SK-N-SH (cell line): ENCODE measurements at regions not wholly inside any gene's neighbourhood (a gene's known extent, or its start where the extent isn't known, plus 50 kb on each side); places are given as distances from the start of the nearest gene placed in this dataset.

Experiments used
- CTCF ChIA-PET: fragments of 300-600, 350-600 bp; formaldehyde crosslinking; extraction: SDS; loops from one replicate; lab custom pipeline; 2021; lab: Yijun Ruan, JAX
- POLR2A ChIA-PET: fragments of 350-600 bp; sonication (Branson Sonifier 250); formaldehyde crosslinking; extraction: SDS; loops from one replicate; lab custom pipeline; 2020; ENCODE audit warnings: antibody characterized with exemption, inconsistent platforms; lab: Yijun Ruan, JAX
- DNase-seq: peaks from one replicate; pipeline ENCODE4 v3.0.0; 2012
- H2AFZ ChIP-seq: fragments of 200-600 bp; sonication (generic); 2 replicates; pipeline ENCODE4 v1.8.1; 2016; ENCODE audit warnings: antibody characterized with exemption, mild to moderate bottlenecking, low read depth
- H3F3A ChIP-seq: fragments of 200-600 bp; sonication (generic); replicated peaks from 2 replicates; pipeline ENCODE3; 2016; ENCODE audit warnings: antibody characterized with exemption, mild to moderate bottlenecking; ENCODE audit not compliant: insufficient read depth
- H3K27ac ChIP-seq, 2 experiments: fragments of 200-500 bp in 1 of 2; fragments of 200-600 bp in 1 of 2; sonication (Bioruptor generic) in 1 of 2; sonication (generic), shearing (Covaris generic) in 1 of 2; 2 replicates each; pipeline versions ENCODE4 v1.5.1 to v1.6.1; 2014 to 2016; ENCODE audit warnings: low read depth in 2 of 2, inconsistent platforms in 1 of 2, low read length in 1 of 2, mild to moderate bottlenecking in 1 of 2, mixed read lengths in 1 of 2
- H3K27me3 ChIP-seq: fragments of 200-600 bp; sonication (generic), shearing (Covaris generic); 2 replicates; pipeline ENCODE4 v1.6.1; 2016; ENCODE audit warnings: mixed run types; ENCODE audit not compliant: insufficient read depth
- H3K36me3 ChIP-seq, 2 experiments: fragments of 200-500 bp in 1 of 2; fragments of 200-600 bp in 1 of 2; sonication (Bioruptor generic) in 1 of 2; sonication (generic) in 1 of 2; replicated peaks in 1 of 2; 2 replicates each; pipeline versions ENCODE3 to v1.5.1; 2014 to 2016; ENCODE audit warnings: low read length in 1 of 2, mild to moderate bottlenecking in 1 of 2; ENCODE audit not compliant: insufficient read depth in 2 of 2, control insufficient read depth in 1 of 2
- H3K4me1 ChIP-seq, 2 experiments: fragments of 200-500 bp in 1 of 2; fragments of 200-600 bp in 1 of 2; sonication (Bioruptor generic) in 1 of 2; sonication (generic), shearing (Covaris generic) in 1 of 2; 2 replicates each; pipeline versions ENCODE4 v1.5.1 to v1.6.1; 2014 to 2016; ENCODE audit warnings: low read depth in 1 of 2, low read length in 1 of 2, mixed run types in 1 of 2; ENCODE audit not compliant: insufficient read depth in 2 of 2, control insufficient read depth in 1 of 2
- H3K4me2 ChIP-seq: fragments of 200-600 bp; sonication (generic), shearing (Covaris generic); 2 replicates; pipeline ENCODE4 v1.6.1; 2017; ENCODE audit warnings: mixed run types
- H3K4me3 ChIP-seq, 2 experiments: fragments of 200-500 bp in 1 of 2; fragments of 200-600 bp in 1 of 2; sonication (Bioruptor generic) in 1 of 2; sonication (generic), shearing (Covaris generic) in 1 of 2; 2 replicates each; pipeline versions ENCODE4 v1.5.1 to v1.8.1; 2014 to 2016; ENCODE audit warnings: low read depth in 2 of 2, inconsistent platforms in 1 of 2, low read length in 1 of 2, mild to moderate bottlenecking in 1 of 2, mixed read lengths in 1 of 2, moderate library complexity in 1 of 2
- H3K79me2 ChIP-seq: fragments of 200-600 bp; sonication (generic); 2 replicates; pipeline ENCODE4 v1.8.1; 2017; ENCODE audit warnings: mild to moderate bottlenecking; ENCODE audit not compliant: insufficient read depth
- H3K9ac ChIP-seq: fragments of 200-600 bp; sonication (generic); 2 replicates; pipeline ENCODE4 v1.6.1; 2017; ENCODE audit warnings: mixed run types
- H3K9me2 ChIP-seq: fragments of 200-600 bp; sonication (generic); 2 replicates; pipeline ENCODE4 v1.6.1; 2017; ENCODE audit warnings: mixed run types
- H3K9me3 ChIP-seq: fragments of 200-600 bp; sonication (generic); 2 replicates; pipeline ENCODE4 v1.6.1; 2017; ENCODE audit warnings: mixed run types, mild to moderate bottlenecking, moderate library complexity
- H4K20me1 ChIP-seq: fragments of 200-600 bp; sonication (generic); 2 replicates; pipeline ENCODE4 v1.6.1; 2017; ENCODE audit warnings: mild to moderate bottlenecking, mixed run types; ENCODE audit not compliant: insufficient read depth
- EP300 ChIP-seq, 2 experiments: IDR thresholded peaks; 2 replicates each; pipeline versions ENCODE4 v1.4.0 to v1.6.1; 2012; ENCODE audit warnings: borderline replicate concordance in 1 of 2, low read depth in 1 of 2, low read length in 1 of 2
- EZH2phosphoT487 ChIP-seq: fragments of 200-600 bp; sonication (generic); IDR thresholded peaks from 2 replicates; pipeline ENCODE4 v1.6.1; 2017; ENCODE audit warnings: low read depth, mixed run types, mild to moderate bottlenecking, antibody characterized with exemption, moderate library complexity, borderline replicate concordance
- JUND ChIP-seq: IDR thresholded peaks from 2 replicates; pipeline ENCODE4 v1.4.0; 2012
- POLR2AphosphoS5 ChIP-seq: IDR thresholded peaks from 2 replicates; pipeline ENCODE4 v1.6.1; 2012; ENCODE audit warnings: low read depth, low read length
- SIN3A ChIP-seq: IDR thresholded peaks from 2 replicates; pipeline ENCODE4 v1.6.1; 2012; ENCODE audit warnings: low read depth, mild to moderate bottlenecking, low read length, moderate library complexity, borderline replicate concordance
- TEAD4 ChIP-seq: IDR thresholded peaks from 2 replicates; pipeline ENCODE4 v1.4.0; 2012; ENCODE audit warnings: mild to moderate bottlenecking, borderline replicate concordance; ENCODE audit not compliant: insufficient read depth
- WGBS: methylation state at CpG from one replicate; pipeline ENCODE4 v1.1.6; 2017; ENCODE audit warnings: low lambda C conversion rate; 5-methylcytosine and 5-hydroxymethylcytosine counted together
- TF ChIP-seq, protein P1 (sequence below): IDR thresholded peaks from 2 replicates; pipeline ENCODE4 v1.4.0; 2012; ENCODE audit warnings: low read depth
- TF ChIP-seq, protein P2 (sequence below): IDR thresholded peaks from 2 replicates; pipeline ENCODE4 v1.4.0; 2012; ENCODE audit warnings: low read depth, borderline replicate concordance
- TF ChIP-seq, protein P3 (sequence below): IDR thresholded peaks from 2 replicates; pipeline ENCODE4 v1.6.1; 2012; ENCODE audit warnings: mild to moderate bottlenecking, low read depth, low read length, moderate library complexity
- TF ChIP-seq, protein P4 (sequence below): fragments of 200-600 bp; sonication (generic); IDR thresholded peaks from 2 replicates; pipeline ENCODE4 v1.6.1; 2017; ENCODE audit warnings: antibody characterized with exemption, mild to moderate bottlenecking, moderate library complexity

DNA sequence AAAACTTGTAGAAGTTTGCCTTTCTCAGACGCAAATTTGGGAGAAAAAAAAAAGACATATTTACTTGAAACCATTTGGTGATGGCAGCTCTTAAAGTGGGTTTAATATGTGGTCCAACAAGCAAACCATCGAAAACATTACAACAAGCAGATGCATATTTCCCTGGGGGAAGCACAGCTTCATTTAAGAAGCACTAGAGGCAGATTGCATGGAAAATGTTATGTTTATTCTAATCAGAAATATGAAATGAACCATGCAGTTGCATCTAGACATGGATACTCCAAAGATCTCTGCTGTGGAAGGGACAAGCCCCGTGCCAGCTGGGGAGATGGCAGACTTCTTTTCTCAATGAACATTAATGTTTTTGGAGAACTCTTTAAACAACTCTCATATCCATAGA lies 57.4 kb upstream of the PARVA start:
- WGBS: 68% methylated on average over 3 of the region's 3 CpGs
- Histone ChIP-seq H3K9me2 (no peaks in the 10 kb centered on the region), H3K36me3 (peaks cover 0 to 8% of the 10 kb centered on the region in 2 experiments), H3K4me3 (no peak overlapping the region), H3K9ac (no peak overlapping the region), H4K20me1 (no peaks in the 10 kb centered on the region), H2AFZ (no peak overlapping the region), H3K9me3 (peaks cover 18% of the 10 kb centered on the region), H3K79me2 (no peaks in the 10 kb centered on the region), H3K4me1 (peaks cover 13 to 30% of the 10 kb centered on the region in 2 experiments; a peak in 3 of 4 replicates), H3K27me3 (no peaks in the 10 kb centered on the region), H3K4me2 (peak overlapping the region; percentile 39; the same call in 1 of the 2 replicates), H3F3A (peaks cover 13% of the 10 kb centered on the region), H3K27ac (peak overlapping the region; percentile 79 to 96; a peak in 3 of 4 replicates)
- TF ChIP-seq EP300 (IDR thresholded peaks at IDR 0.05; ENCODE audit: borderline replicate concordance in 1 of 2, low read depth in 1 of 2, low read length in 1 of 2): no peak
- TF ChIP-seq EZH2phosphoT487: no peak
- no peak for TF ChIP-seq SIN3A
- TF ChIP-seq, protein P1, sequence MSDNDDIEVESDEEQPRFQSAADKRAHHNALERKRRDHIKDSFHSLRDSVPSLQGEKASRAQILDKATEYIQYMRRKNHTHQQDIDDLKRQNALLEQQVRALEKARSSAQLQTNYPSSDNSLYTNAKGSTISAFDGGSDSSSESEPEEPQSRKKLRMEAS: no peak
- no peak for TF ChIP-seq JUND
- TF ChIP-seq, protein P2, sequence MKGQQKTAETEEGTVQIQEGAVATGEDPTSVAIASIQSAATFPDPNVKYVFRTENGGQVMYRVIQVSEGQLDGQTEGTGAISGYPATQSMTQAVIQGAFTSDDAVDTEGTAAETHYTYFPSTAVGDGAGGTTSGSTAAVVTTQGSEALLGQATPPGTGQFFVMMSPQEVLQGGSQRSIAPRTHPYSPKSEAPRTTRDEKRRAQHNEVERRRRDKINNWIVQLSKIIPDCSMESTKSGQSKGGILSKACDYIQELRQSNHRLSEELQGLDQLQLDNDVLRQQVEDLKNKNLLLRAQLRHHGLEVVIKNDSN: no peak
- TF ChIP-seq POLR2AphosphoS5: no peak
- TF ChIP-seq, protein P3, sequence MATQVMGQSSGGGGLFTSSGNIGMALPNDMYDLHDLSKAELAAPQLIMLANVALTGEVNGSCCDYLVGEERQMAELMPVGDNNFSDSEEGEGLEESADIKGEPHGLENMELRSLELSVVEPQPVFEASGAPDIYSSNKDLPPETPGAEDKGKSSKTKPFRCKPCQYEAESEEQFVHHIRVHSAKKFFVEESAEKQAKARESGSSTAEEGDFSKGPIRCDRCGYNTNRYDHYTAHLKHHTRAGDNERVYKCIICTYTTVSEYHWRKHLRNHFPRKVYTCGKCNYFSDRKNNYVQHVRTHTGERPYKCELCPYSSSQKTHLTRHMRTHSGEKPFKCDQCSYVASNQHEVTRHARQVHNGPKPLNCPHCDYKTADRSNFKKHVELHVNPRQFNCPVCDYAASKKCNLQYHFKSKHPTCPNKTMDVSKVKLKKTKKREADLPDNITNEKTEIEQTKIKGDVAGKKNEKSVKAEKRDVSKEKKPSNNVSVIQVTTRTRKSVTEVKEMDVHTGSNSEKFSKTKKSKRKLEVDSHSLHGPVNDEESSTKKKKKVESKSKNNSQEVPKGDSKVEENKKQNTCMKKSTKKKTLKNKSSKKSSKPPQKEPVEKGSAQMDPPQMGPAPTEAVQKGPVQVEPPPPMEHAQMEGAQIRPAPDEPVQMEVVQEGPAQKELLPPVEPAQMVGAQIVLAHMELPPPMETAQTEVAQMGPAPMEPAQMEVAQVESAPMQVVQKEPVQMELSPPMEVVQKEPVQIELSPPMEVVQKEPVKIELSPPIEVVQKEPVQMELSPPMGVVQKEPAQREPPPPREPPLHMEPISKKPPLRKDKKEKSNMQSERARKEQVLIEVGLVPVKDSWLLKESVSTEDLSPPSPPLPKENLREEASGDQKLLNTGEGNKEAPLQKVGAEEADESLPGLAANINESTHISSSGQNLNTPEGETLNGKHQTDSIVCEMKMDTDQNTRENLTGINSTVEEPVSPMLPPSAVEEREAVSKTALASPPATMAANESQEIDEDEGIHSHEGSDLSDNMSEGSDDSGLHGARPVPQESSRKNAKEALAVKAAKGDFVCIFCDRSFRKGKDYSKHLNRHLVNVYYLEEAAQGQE: no peak
- TF ChIP-seq, protein P4, sequence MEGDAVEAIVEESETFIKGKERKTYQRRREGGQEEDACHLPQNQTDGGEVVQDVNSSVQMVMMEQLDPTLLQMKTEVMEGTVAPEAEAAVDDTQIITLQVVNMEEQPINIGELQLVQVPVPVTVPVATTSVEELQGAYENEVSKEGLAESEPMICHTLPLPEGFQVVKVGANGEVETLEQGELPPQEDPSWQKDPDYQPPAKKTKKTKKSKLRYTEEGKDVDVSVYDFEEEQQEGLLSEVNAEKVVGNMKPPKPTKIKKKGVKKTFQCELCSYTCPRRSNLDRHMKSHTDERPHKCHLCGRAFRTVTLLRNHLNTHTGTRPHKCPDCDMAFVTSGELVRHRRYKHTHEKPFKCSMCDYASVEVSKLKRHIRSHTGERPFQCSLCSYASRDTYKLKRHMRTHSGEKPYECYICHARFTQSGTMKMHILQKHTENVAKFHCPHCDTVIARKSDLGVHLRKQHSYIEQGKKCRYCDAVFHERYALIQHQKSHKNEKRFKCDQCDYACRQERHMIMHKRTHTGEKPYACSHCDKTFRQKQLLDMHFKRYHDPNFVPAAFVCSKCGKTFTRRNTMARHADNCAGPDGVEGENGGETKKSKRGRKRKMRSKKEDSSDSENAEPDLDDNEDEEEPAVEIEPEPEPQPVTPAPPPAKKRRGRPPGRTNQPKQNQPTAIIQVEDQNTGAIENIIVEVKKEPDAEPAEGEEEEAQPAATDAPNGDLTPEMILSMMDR: no peak
- no peak for TF ChIP-seq TEAD4
- no peak for DNase-seq
- ChIA-PET POLR2A (interaction anchor here (0.7 to 1.9 kb wide), 3 partner anchors 11 to 902 kb away, joined by 4 to 5 read pairs (median 5); no protein-coding TSS in a partner anchor), CTCF (interaction anchor here (0.9 to 8.4 kb wide), 7 partner anchors 10 to 644 kb away, joined by 3 to 74 read pairs (median 3); partner anchors contain the start of gene PARVA)
